Peyer's patch (tissue), 4 donors: ENCODE measurements at regions not wholly inside any gene's neighbourhood (a gene's known extent, or its start where the extent isn't known, plus 50 kb on each side); places are given as distances from the start of the nearest gene placed in this dataset.

Source experiments
- DNase-seq, 3 donors: peaks; one replicate each; pipeline ENCODE4 v3.0.0-alpha.2; 2017 to 2019
- H3K27ac ChIP-seq, 4 donors: fragments of 200-600 bp; sonication (generic); one replicate each; pipeline ENCODE4 v1.5.1; 2016 to 2019
- H3K27me3 ChIP-seq, 2 donors: fragments of 200-600 bp; sonication (generic); one replicate each; pipeline ENCODE4 v1.5.1; 2019
- H3K36me3 ChIP-seq, 3 donors: fragments of 200-600 bp; sonication (generic); one replicate each; pipeline ENCODE4 v1.5.1; 2016 to 2019
- H3K4me1 ChIP-seq, 4 donors: fragments of 200-600 bp; sonication (generic); one replicate each; pipeline ENCODE4 v1.5.1; 2016 to 2019
- H3K4me3 ChIP-seq, 4 donors: fragments of 200-600 bp; sonication (generic); 1 replicate in 3 of 4; 2 replicates in 1 of 4; pipeline ENCODE4 v1.5.1; 2016 to 2019; ENCODE audit warnings: mild to moderate bottlenecking in 1 of 4
- H3K9me3 ChIP-seq, 4 donors: fragments of 200-600 bp; sonication (generic); one replicate each; pipeline ENCODE4 v1.5.1; 2016 to 2019; ENCODE audit warnings: mild to moderate bottlenecking in 1 of 4
- CTCF ChIP-seq, 6 experiments: fragments of 450-650 bp in 4 of 6; fragments of 200-600 bp in 2 of 6; sonication (generic) in 1 of 6; IDR thresholded peaks; one replicate each; pipeline ENCODE4 v1.5.1; 2017 to 2019; ENCODE audit warnings: antibody characterized with exemption in 6 of 6, mild to moderate bottlenecking in 3 of 6, moderate library complexity in 1 of 6
- POLR2A ChIP-seq, 2 donors: fragments of 450-650 bp; IDR thresholded peaks; one replicate each; pipeline ENCODE4 v1.5.1; 2017; ENCODE audit warnings: antibody characterized with exemption in 2 of 2, mild to moderate bottlenecking in 2 of 2, moderate library complexity in 2 of 2

- Histone ChIP-seq H3K9me3 (no peaks in the 10 kb centered on the region), H3K27ac (no peak overlapping the region), H3K4me1 (no peaks in the 10 kb centered on the region), H3K27me3 (no peaks in the 10 kb centered on the region), H3K4me3 (no peak overlapping the region), H3K36me3 (no peaks in the 10 kb centered on the region)
- no peak for TF ChIP-seq CTCF (IDR thresholded peaks at IDR 0.05)
- no peak for TF ChIP-seq POLR2A (IDR thresholded peaks at IDR 0.05)
- DNase-seq = no peak
These were observed 447.6 kb upstream of the IL12A start for GRCh38 chr3:159540882-159541495.

GRCh38 chr3:159548675-159549335, 439.8 kb upstream of the IL12A start:
- DNase-seq = no peak
- no peaks in the 10 kb centered on the region for H3K9me3 ChIP-seq
- no peaks in the 10 kb centered on the region for H3K36me3 ChIP-seq
- no peaks in the 10 kb centered on the region for H3K4me1 ChIP-seq
- no peaks in the 10 kb centered on the region for H3K27me3 ChIP-seq
- no peak overlapping the region for H3K4me3 ChIP-seq
- H3K27ac ChIP-seq = no peak overlapping the region
- TF ChIP-seq CTCF (IDR thresholded peaks at IDR 0.05) (no peak), POLR2A (IDR thresholded peaks at IDR 0.05) (no peak)

GRCh38 chr3:159555205-159555604, 433.4 kb upstream of the IL12A start:
- TF ChIP-seq POLR2A (IDR thresholded peaks at IDR 0.05) = no peak
- no peak for TF ChIP-seq CTCF (IDR thresholded peaks at IDR 0.05)
- H3K9me3 ChIP-seq = no peaks in the 10 kb centered on the region
- H3K27ac ChIP-seq = no peak overlapping the region

GRCh38 chr3:159559771-159560170, 428.9 kb upstream of the IL12A start:
- no peak overlapping the region for H3K27ac ChIP-seq
- no peak for DNase-seq
- TF ChIP-seq CTCF (IDR thresholded peaks at IDR 0.05) = no peak
- TF ChIP-seq POLR2A (IDR thresholded peaks at IDR 0.05) = no peak
- no peaks in the 10 kb centered on the region for H3K36me3 ChIP-seq
- no peak overlapping the region for H3K4me3 ChIP-seq
- no peaks in the 10 kb centered on the region for H3K9me3 ChIP-seq
- H3K27me3 ChIP-seq = no peaks in the 10 kb centered on the region
- H3K4me1 ChIP-seq = no peaks in the 10 kb centered on the region

More at GRCh38 chr3:159555205-159555604, 433.4 kb upstream of the IL12A start:
- DNase-seq = no peak
- H3K36me3 ChIP-seq = no peaks in the 10 kb centered on the region
- H3K4me3 ChIP-seq = no peak overlapping the region
- H3K27me3 ChIP-seq = no peaks in the 10 kb centered on the region
- no peaks in the 10 kb centered on the region for H3K4me1 ChIP-seq

- Histone ChIP-seq H3K27ac (no peak overlapping the region), H3K4me1 (no peaks in the 10 kb centered on the region), H3K4me3 (no peak overlapping the region), H3K9me3 (no peaks in the 10 kb centered on the region), H3K36me3 (no peaks in the 10 kb centered on the region), H3K27me3 (no peaks in the 10 kb centered on the region)
- no peak for DNase-seq
- TF ChIP-seq POLR2A (IDR thresholded peaks at IDR 0.05) (no peak), CTCF (IDR thresholded peaks at IDR 0.05) (no peak)
These were observed 428.2 kb upstream of the IL12A start for GRCh38 chr3:159560214-159560979.
